ENCODE measurements at regions not wholly inside any gene's neighbourhood (a gene's known extent, or its start where the extent isn't known, plus 50 kb on each side); places are given as distances from the start of the nearest gene placed in this dataset.

GRCh38 chr10:91104193-91105041, 116.0 kb upstream of the PCGF5 start:
- intact Hi-C loops (cut with DNase I; ENCODE audit: low total_unique reads) = no loop called here
- Histone ChIP-seq H3K4me1 (peaks cover 0 to 22% (median 7%) of the 10 kb centered on the region in 6 donors), H3K27ac (no peak overlapping the region), H3K27me3 (replicated peaks in 1 of 7) (no peaks in the 10 kb centered on the region), H3K36me3 (no peaks in the 10 kb centered on the region), H3K9me3 (peaks cover 0 to 5% (median 0%) of the 10 kb centered on the region in 8 donors), H3K4me3 (no peak overlapping the region)
- WGBS, 5 donors = 74 to 83% (median 80%) methylated on average over 13 of the region's 13 CpGs
- no peak for TF ChIP-seq POLR2AphosphoS5 (IDR thresholded peaks at IDR 0.05)
- no peak for TF ChIP-seq POLR2A (IDR thresholded peaks at IDR 0.05)
- no peak for TF ChIP-seq CTCF (IDR thresholded peaks at IDR 0.05 in 8 of 11, conservative IDR thresholded peaks at IDR 0.05 in 3 of 11)
- no peak for DNase-seq

GRCh38 chr10:91105269-91105668, 115.2 kb upstream of the PCGF5 start:
- intact Hi-C loops (cut with DNase I; ENCODE audit: low total_unique reads) = no loop called here
- Histone ChIP-seq H3K27me3 (replicated peaks in 1 of 7) (no peaks in the 10 kb centered on the region), H3K27ac (no peak overlapping the region), H3K4me1 (peaks cover 0 to 22% (median 7%) of the 10 kb centered on the region in 6 donors), H3K4me3 (no peak overlapping the region), H3K9me3 (peaks cover 0 to 5% (median 0%) of the 10 kb centered on the region in 8 donors), H3K36me3 (no peaks in the 10 kb centered on the region)
- no peak for TF ChIP-seq POLR2AphosphoS5 (IDR thresholded peaks at IDR 0.05)
- TF ChIP-seq CTCF (IDR thresholded peaks at IDR 0.05 in 8 of 11, conservative IDR thresholded peaks at IDR 0.05 in 3 of 11) = no peak
- WGBS, 5 donors = 66 to 81% (median 75%) methylated on average over 2 of the region's 2 CpGs
- DNase-seq = no peak

- Histone ChIP-seq H3K36me3 (no peaks in the 10 kb centered on the region), H3K4me3 (no peak overlapping the region), H3K27ac (no peak overlapping the region), H3K27me3 (replicated peaks in 1 of 7) (no peaks in the 10 kb centered on the region), H3K9me3 (peaks cover 0 to 5% (median 0%) of the 10 kb centered on the region in 8 donors), H3K4me1 (peaks cover 0 to 16% (median 5%) of the 10 kb centered on the region in 6 donors)
- DNase-seq = no peak
- intact Hi-C loops (cut with DNase I; ENCODE audit: low total_unique reads) = no loop called here
- no peak for TF ChIP-seq POLR2A (IDR thresholded peaks at IDR 0.05)
- TF ChIP-seq POLR2AphosphoS5 (IDR thresholded peaks at IDR 0.05) = no peak
- TF ChIP-seq CTCF (IDR thresholded peaks at IDR 0.05 in 8 of 11, conservative IDR thresholded peaks at IDR 0.05 in 3 of 11) = no peak
Measured at GRCh38 chr10:91108820-91109219, 111.6 kb upstream of the PCGF5 start.

- H3K27me3 ChIP-seq (replicated peaks in 1 of 7) = no peaks in the 10 kb centered on the region
- DNase-seq = no peak
- no peak for TF ChIP-seq POLR2AphosphoS5 (IDR thresholded peaks at IDR 0.05)
- no peak for TF ChIP-seq POLR2A (IDR thresholded peaks at IDR 0.05)
- no peak for TF ChIP-seq CTCF (IDR thresholded peaks at IDR 0.05 in 8 of 11, conservative IDR thresholded peaks at IDR 0.05 in 3 of 11)
- H3K4me1 ChIP-seq = no peaks in the 10 kb centered on the region
- no peaks in the 10 kb centered on the region for H3K36me3 ChIP-seq
- H3K27ac ChIP-seq = no peak overlapping the region
- 95 to 98% (median 96%) methylated on average over 3 of the region's 3 CpGs for WGBS, 5 donors
- H3K9me3 ChIP-seq = peaks cover 0 to 5% (median 0%) of the 10 kb centered on the region in 8 donors
- intact Hi-C loops (cut with DNase I; ENCODE audit: low total_unique reads) = no loop called here
- no peak overlapping the region for H3K4me3 ChIP-seq
Measured at GRCh38 chr10:91111060-91111459, 109.4 kb upstream of the PCGF5 start.
